Activated CD8-positive, alpha-beta memory T cell treated with anti-CD3 and anti-CD28 coated beads, Interleukin-2, amount 50 U/mL, for 24 hours (primary cell): ENCODE measurements at regions not wholly inside any gene's neighbourhood (a gene's known extent, or its start where the extent isn't known, plus 50 kb on each side); places are given as distances from the start of the nearest gene placed in this dataset.
"Not testable (repeated sequence)": the region's sequence is repeated elsewhere in the genome, so short reads cannot be mapped to it uniquely, and the experiment has no call there.

Experiments used
- DNase-seq: peaks from one replicate; pipeline ENCODE4 v3.0.0-alpha.2; 2020; ENCODE audit errors: extremely low read depth

DNA sequence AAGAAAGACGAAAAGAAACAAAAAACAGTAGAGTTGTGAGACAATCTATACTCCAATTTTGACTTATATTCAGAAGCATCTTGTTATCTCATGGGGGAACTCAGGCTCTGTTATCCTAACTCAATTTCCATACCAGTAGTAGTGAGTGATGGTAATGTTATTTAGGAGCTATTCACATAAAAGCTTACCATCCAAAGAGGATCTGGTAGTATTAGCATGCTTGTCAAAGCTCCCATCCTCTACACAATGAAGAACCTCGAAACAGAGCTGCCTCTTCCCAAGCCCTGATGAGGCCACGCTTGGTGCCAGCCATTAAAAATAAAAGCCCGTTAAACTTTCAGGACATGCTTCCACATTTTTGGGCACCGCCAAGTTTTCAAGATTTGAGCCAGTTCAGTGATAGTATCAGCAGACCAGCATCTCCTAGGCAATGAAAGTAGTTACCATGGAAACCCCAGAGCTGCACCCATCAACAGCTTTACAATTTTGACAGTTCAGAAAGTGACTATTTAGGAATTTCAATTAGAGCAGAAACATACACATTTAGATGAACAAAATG, 173.3 kb downstream of the CD83 start:
- no peak for DNase-seq

DNA sequence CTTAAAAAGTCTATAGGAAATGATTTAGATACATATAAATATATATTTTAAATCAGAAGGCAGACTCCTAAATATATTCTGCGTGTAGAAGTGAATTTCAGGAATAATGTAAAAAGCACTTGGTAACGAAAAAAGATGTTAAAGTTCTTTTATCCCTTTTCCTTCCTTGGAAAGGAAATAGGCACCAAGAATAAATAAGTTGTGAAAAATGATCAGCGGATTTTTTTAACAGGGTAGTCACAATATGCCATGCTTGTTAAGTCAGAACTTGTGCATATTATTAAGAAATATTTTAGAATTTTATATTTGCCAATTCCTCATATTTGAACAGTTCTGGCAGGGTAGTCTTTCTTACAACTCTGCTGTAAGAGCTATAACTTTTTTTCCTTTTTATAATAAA, 173.8 kb downstream of the CD83 start:
- DNase-seq = no peak

GRCh38 chr6:14292119-14292518, 174.5 kb downstream of the CD83 start:
- DNase-seq = no peak

GRCh38 chr6:14294270-14294951, 176.8 kb downstream of the CD83 start:
- no peak for DNase-seq

DNA sequence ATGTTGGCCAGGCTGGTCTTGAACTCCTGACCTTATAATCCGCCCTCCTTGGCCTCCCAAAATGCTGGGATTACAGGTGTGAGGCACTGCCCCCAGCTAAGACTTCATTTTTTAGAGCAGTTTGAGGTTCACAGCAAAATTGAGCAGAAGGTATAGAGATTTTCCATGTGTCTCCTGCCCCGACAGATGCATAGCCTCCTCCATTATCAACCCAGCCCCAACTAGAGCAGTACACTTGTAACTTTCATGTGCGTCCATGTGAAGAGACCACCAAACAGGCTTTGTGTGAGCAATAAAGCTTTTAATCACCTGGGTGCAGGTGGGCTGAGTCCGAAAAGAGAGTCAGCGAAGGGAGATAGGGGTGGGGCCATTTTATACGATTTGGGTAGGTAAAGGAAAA, 179.1 kb downstream of the CD83 start:
- DNase-seq = not testable (repeated sequence)

- not testable (repeated sequence) for DNase-seq
Observed at GRCh38 chr6:14297118-14297517, 179.5 kb downstream of the CD83 start.

DNA sequence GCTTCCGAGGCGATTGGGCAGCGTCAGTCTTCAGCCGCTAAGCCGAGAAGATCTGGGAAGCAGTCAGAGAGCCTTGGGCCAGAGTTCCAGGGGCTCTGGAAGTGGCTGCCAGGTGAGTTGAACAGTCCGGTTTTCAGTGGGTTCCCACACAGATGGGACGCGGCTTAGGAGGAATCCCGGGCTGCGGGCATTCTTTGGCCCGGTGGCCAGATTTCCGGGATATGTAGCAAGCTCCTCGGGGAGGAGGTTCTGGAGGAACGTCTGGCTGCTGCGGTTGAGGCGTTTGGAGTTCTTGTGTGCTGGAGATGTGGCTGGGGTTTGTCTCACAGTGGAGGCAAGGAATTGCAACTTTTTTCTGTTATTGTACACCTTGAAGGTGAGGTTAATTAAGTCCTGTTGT, 182.6 kb downstream of the CD83 start:
- not testable (repeated sequence) for DNase-seq

GRCh38 chr6:14300721-14301120, 183.1 kb downstream of the CD83 start:
- not testable (repeated sequence) for DNase-seq

DNA sequence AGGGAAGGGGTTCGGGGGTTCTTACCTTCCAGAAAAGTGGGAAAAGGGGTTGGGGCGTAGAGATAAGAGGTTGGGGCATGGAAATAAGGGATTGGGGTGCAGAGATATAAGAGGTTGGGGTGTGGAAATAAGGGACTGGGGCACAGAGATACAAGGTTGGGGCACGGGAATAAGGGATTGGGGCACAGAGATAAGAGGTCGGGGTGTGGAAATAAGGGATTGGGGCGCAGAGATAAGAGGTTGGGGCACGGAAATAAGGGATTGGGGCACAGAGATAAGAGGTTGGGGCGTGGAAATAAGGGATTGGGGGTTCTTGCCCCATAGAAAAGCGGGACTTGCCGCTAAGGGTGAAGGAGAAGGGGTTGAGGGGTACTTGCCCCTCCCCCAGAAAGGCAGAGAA, 183.9 kb downstream of the CD83 start:
- not testable (repeated sequence) for DNase-seq

DNA sequence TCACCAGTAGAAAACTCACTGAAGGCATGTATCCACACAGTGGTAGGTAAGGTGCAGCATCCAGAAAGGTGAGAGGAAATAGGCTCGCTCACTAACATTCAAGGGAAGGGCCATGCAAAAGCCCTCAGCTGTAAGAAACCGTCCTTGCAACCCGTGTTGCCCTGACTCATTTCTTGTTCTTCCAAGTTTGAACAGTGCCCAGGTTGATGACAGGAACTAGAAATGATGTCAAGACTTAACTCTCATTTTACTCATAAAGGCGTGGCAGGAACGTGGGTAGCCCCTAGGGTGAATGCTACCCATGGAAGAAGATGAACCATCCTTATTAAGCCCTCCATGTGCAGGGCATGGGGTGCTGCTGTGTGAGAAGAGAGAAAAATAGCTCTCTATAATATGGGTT, 187.6 kb downstream of the CD83 start:
- no peak for DNase-seq

DNA sequence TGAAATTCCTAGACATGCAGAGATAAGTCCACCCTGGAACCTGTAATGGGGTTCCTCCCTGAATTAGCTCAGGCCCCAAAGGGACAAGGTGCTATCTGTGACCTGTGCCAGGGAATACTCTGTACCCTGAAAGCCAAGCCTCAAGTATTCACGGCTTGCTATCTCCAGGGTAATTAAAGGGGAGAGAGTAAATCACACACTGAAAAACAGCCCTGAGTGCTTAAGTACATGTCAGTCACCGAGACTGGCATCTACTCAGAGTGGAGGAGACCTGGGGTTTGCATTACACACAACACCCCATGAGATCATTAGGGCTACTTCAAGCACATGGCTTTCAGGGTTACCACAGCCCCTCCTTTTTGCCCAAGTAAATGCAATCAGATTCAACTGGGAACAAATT, 188.1 kb downstream of the CD83 start:
- DNase-seq = no peak

- no peak for DNase-seq
Observed at GRCh38 chr6:14306151-14306906, 188.8 kb downstream of the CD83 start.

GRCh38 chr6:14309516-14309915, 191.9 kb downstream of the CD83 start:
- no peak for DNase-seq

DNA sequence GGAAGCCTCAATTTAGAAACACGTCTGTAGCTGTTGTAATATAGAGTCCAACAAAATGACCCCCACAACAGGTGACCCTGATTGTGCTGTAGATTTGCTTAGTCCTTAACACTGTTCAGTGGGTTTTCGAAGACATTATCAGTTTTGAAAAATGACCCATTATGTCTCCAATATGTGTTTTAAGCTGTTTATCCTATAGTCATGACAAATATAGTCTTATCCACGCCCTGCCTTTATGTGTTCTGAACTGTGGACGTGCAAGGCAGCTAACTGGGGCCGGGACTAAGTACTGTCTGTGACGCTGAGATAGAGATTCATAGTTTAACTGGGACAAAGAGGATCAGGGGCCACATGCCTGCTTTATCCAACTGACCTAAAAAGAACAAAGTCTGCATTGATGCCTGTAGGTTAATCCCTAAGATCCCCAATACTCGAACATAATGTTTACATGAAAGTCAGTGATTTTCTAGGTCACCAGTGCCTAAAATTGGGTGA, 192.4 kb downstream of the CD83 start:
- no peak for DNase-seq

DNA sequence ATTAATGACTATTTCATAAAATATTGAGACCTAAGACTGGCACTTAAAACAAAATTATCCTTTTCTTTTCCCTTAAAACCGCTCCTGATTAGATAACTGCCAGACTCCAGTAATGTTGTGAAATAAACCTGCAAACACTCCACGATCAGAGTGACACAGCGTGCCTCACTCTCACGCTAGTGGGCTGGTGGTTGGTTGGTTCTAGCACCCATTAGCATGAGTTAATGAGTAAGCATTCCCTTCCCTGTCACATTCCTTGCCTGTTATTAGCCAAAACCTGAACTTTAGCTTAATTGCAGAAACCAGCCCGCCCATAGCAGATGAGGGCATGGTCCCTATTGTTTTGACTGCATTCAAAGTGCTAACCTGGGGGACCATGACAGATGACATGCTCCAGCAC, 193.4 kb downstream of the CD83 start:
- no peak for DNase-seq

DNA sequence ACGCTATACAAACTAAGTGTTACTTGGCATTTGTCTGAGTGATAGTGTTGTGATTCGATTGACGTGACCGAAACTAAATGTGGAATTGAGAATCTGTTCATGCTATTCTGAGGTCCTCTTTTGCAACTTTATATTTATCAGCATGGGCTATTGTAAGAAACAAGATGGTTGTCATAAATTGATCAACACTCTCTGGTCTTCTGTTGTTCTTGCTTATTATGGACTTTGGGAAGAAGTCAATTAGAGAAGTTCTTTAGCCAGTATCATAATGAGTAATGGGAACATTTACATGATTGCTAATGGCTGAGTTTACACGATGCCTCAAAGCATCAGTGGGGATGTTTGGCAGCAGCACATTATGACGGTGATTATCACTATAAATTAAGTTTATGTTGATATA, 195.0 kb downstream of the CD83 start:
- no peak for DNase-seq

- no peak for DNase-seq
Observed at GRCh38 chr6:14313248-14313647, 195.7 kb downstream of the CD83 start.

GRCh38 chr6:14315353-14315752, 197.8 kb downstream of the CD83 start:
- DNase-seq = no peak

DNA sequence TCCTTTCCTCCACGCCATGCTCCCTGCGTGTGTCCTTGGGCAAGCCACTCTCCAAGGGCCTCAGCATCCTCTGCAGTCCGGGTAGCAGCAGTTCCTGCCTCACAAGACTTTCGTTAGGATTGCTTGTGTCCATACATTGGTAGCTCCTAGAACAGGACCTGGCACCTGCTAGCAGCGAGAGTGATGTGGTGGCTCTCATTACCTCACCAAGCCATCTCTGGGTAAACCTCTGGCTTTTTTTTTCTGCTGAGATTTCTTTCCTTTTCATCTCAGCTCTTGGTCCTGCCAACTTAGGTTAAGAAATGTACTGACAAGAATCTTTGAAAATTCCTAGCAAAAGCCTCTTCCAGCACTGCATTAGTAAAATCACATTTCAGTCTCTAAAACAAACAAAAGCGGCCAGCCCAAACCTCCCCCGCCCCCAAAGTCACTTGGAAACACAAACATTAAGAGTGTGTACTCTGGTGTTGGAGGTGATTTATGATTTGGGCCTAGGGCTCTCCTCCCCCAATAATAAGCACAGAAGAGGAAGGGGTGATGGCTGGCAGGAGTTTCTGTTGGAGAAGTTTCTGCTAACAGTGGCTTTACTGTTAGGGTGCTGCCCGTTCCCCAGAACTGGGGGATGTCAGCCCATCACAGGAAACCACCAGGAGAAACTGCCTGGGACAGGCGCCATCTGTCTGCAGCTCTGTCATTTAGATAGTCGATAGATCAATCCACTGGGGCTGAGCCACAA, 199.2 kb downstream of the CD83 start:
- DNase-seq = no peak

DNA sequence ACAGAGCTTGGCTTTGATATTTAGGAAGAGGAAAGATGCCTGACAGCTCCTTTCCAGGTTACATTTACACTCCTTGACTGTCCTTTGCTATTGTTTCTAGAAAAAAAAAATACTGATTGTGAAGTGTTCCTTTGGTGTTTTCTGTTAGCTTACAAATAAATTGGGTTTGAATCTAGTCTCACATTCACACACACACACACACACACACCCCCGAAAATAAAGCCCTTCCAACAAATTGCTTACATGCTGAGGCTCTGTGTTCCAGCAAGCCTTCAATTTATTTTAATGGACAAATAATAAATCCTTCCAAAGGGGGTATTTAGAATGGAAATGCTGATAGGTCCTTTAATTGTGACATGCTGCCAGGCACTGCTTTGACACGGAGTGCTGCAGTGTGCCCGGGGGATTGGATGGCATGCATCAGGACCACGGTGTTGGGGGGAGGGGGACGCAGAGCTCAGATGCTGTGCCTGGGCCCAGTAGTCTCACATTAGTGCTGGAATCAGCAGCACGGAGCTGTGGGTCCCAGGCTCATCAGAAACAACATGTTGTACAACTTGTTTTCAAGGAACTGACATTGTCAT, 199.9 kb downstream of the CD83 start:
- DNase-seq = no peak

DNA sequence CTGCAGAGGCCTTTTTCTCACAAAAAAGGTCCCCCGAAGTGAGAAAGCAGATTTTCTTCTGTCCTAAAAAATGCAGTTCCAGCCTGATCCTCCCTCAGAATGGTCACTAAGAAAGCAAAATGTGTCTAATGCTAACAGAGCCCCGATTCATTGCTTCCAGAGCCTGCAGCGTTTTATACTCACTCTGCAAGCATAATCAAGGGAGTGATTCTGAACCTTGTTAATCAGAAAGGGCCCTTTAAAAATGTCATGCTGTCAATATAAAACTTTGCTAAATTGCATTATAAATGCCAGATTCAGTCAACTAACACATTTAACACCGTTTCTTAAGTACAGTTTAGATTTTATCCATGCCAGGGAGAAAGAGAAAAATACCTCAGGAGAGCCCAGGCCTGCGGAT, 202.8 kb downstream of the CD83 start:
- no peak for DNase-seq
